ENCODE measurements at regions not wholly inside any gene's neighbourhood (a gene's known extent, or its start where the extent isn't known, plus 50 kb on each side); places are given as distances from the start of the nearest gene placed in this dataset.
"Not testable (repeated sequence)": the region's sequence is repeated elsewhere in the genome, so short reads cannot be mapped to it uniquely, and the experiment has no call there.

DNA sequence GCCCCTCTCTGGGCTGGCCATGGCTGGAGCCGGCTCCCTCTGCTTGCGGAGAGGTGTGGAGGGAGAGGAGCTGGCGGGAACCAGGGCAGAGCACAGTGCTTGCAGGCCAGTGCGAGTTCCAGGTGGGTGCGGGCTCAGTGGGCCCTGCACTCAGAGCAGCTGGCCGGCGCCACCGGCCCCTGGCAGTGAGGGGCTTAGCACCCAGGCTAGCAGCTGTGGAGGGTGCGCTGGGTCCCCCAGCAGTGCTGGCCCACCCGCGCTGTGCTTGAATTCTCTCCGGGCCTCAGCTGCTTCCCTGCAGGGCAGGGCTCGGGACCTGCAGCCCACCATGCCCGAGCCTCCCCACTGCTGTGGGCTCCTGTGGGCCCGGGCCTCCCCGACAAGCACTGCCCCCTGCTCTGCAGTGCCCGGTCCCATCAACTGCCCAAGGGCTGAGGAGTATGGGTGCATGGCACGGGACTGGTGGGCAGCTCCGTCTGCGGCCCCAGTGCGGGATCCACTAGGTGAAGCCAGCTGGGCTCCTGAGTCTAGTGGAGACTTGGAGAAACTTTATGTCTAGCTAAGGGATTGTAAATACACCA, 61.2 kb upstream of the AGR3 start:
- Histone ChIP-seq H3K79me2 (ENCODE audit: insufficient read depth, low read length) (no peaks in the 10 kb centered on the region), H4K20me1 (ENCODE audit: insufficient read depth, low read length) (no peaks in the 10 kb centered on the region), H3K4me1 (ENCODE audit: insufficient read depth, low read length, severe bottlenecking) (no peaks in the 10 kb centered on the region), H3K9me3 (ENCODE audit: low read length) (no peaks in the 10 kb centered on the region), H3K9me2 (ENCODE audit: low read depth, low read length) (no peaks in the 10 kb centered on the region), H3K27me3 (ENCODE audit: insufficient read depth, low read length) (no peaks in the 10 kb centered on the region), H3K4me3 (ENCODE audit: low read depth, low read length, poor library complexity, severe bottlenecking) (no peak overlapping the region), H3K36me3 (ENCODE audit: insufficient read depth, low read length) (no peaks in the 10 kb centered on the region), H3K27ac (ENCODE audit: low read depth, low read length, poor library complexity, severe bottlenecking) (no peak overlapping the region), H2AFZ (ENCODE audit: low read length) (no peak overlapping the region), H3K9ac (ENCODE audit: low read length) (no peak overlapping the region), H3F3A (ENCODE audit: insufficient read depth, low read length) (no peaks in the 10 kb centered on the region), H3K4me2 (ENCODE audit: low read length) (no peak overlapping the region)
- TF ChIP-seq, protein P1, sequence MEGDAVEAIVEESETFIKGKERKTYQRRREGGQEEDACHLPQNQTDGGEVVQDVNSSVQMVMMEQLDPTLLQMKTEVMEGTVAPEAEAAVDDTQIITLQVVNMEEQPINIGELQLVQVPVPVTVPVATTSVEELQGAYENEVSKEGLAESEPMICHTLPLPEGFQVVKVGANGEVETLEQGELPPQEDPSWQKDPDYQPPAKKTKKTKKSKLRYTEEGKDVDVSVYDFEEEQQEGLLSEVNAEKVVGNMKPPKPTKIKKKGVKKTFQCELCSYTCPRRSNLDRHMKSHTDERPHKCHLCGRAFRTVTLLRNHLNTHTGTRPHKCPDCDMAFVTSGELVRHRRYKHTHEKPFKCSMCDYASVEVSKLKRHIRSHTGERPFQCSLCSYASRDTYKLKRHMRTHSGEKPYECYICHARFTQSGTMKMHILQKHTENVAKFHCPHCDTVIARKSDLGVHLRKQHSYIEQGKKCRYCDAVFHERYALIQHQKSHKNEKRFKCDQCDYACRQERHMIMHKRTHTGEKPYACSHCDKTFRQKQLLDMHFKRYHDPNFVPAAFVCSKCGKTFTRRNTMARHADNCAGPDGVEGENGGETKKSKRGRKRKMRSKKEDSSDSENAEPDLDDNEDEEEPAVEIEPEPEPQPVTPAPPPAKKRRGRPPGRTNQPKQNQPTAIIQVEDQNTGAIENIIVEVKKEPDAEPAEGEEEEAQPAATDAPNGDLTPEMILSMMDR (IDR thresholded peaks at IDR 0.05; ENCODE audit: low read length) = no peak
- TF ChIP-seq EZH2 (IDR thresholded peaks at IDR 0.05; ENCODE audit: borderline replicate concordance, low read length) = no peak

GRCh38 chr7:16944936-16945335, 63.2 kb upstream of the AGR3 start:
- Histone ChIP-seq H3K4me3 (ENCODE audit: low read depth, low read length, poor library complexity, severe bottlenecking) (no peak overlapping the region), H3K9ac (ENCODE audit: low read length) (no peak overlapping the region), H3K27ac (ENCODE audit: low read depth, low read length, poor library complexity, severe bottlenecking) (no peak overlapping the region), H3K79me2 (ENCODE audit: insufficient read depth, low read length) (no peaks in the 10 kb centered on the region), H3K27me3 (ENCODE audit: insufficient read depth, low read length) (no peaks in the 10 kb centered on the region), H2AFZ (ENCODE audit: low read length) (no peak overlapping the region), H3K4me1 (ENCODE audit: insufficient read depth, low read length, severe bottlenecking) (no peaks in the 10 kb centered on the region), H3K9me2 (ENCODE audit: low read depth, low read length) (no peaks in the 10 kb centered on the region; the same call in 1 of the 2 replicates), H4K20me1 (ENCODE audit: insufficient read depth, low read length) (no peaks in the 10 kb centered on the region), H3K9me3 (ENCODE audit: low read length) (no peaks in the 10 kb centered on the region; the same call in 1 of the 2 replicates), H3F3A (ENCODE audit: insufficient read depth, low read length) (no peaks in the 10 kb centered on the region), H3K36me3 (ENCODE audit: insufficient read depth, low read length) (no peaks in the 10 kb centered on the region), H3K4me2 (ENCODE audit: low read length) (no peak overlapping the region)
- TF ChIP-seq EZH2 (IDR thresholded peaks at IDR 0.05; ENCODE audit: borderline replicate concordance, low read length) = no peak
- TF ChIP-seq, protein P1 (IDR thresholded peaks at IDR 0.05; ENCODE audit: low read length) = no peak

DNA sequence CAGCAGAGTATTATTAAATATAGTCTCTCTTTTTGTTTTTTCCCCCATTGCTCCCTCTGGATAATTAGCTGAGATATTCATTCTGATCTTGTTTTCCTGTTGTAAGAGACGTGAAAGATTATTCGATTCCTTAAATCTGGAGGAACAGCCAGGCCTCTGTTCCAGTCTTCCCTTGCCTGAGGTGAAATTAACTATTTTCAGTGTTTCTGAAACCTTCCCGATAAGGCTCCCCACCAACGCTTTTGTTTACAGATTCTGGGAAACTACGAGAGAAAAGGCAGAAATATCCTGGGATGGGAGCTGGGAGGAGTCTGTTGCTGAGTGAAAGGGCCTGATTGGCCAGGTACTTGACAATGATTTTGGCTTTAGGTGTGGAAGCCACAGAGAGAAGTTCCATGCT, 63.6 kb upstream of the AGR3 start:
- no peaks in the 10 kb centered on the region for H3K36me3 ChIP-seq (ENCODE audit: insufficient read depth, low read length)
- H3F3A ChIP-seq (ENCODE audit: insufficient read depth, low read length) = no peaks in the 10 kb centered on the region
- no peaks in the 10 kb centered on the region for H3K4me1 ChIP-seq (ENCODE audit: insufficient read depth, low read length, severe bottlenecking)
- H3K9me3 ChIP-seq (ENCODE audit: low read length) = no peaks in the 10 kb centered on the region; the same call in 1 of the 2 replicates
- TF ChIP-seq EZH2 (IDR thresholded peaks at IDR 0.05; ENCODE audit: borderline replicate concordance, low read length) = no peak
- TF ChIP-seq, protein P1 (IDR thresholded peaks at IDR 0.05; ENCODE audit: low read length) = no peak
- no peaks in the 10 kb centered on the region for H4K20me1 ChIP-seq (ENCODE audit: insufficient read depth, low read length)
- H2AFZ ChIP-seq (ENCODE audit: low read length) = no peak overlapping the region
- no peaks in the 10 kb centered on the region for H3K79me2 ChIP-seq (ENCODE audit: insufficient read depth, low read length)
- no peak overlapping the region for H3K4me2 ChIP-seq (ENCODE audit: low read length)
- no peaks in the 10 kb centered on the region; the same call in 1 of the 2 replicates for H3K9me2 ChIP-seq (ENCODE audit: low read depth, low read length)
- no peaks in the 10 kb centered on the region for H3K27me3 ChIP-seq (ENCODE audit: insufficient read depth, low read length)
- H3K4me3 ChIP-seq (ENCODE audit: low read depth, low read length, poor library complexity, severe bottlenecking) = no peak overlapping the region
- no peak overlapping the region for H3K27ac ChIP-seq (ENCODE audit: low read depth, low read length, poor library complexity, severe bottlenecking)
- H3K9ac ChIP-seq (ENCODE audit: low read length) = no peak overlapping the region

DNA sequence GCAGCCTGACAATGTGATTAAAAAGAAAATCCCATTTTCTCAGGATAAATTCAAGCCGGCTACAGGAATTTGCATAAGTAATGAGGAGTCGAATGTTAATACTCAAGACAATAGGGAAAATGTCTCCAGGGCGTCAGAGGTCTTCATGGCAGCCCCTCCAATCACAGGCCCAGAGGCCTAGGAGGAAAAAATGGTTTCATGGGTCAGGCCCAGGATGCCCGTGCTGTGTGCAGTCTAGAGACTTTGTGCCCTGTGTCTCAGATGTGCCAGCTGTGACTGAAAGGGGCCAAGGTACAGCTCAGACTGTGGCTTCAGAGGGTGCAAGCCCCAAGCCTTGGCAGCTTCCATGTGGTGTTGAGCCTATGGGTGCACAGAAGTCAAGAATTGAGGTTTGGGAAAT, 66.3 kb upstream of the AGR3 start:
- not testable (repeated sequence) for H2AFZ ChIP-seq (ENCODE audit: low read length); H3K27ac ChIP-seq (ENCODE audit: low read depth, low read length, poor library complexity, severe bottlenecking); H3K4me1 ChIP-seq (ENCODE audit: insufficient read depth, low read length, severe bottlenecking); H3K27me3 ChIP-seq (ENCODE audit: insufficient read depth, low read length); H3F3A ChIP-seq (ENCODE audit: insufficient read depth, low read length); H3K4me2 ChIP-seq (ENCODE audit: low read length); H3K79me2 ChIP-seq (ENCODE audit: insufficient read depth, low read length); H3K9ac ChIP-seq (ENCODE audit: low read length); H4K20me1 ChIP-seq (ENCODE audit: insufficient read depth, low read length); H3K9me3 ChIP-seq (ENCODE audit: low read length); H3K4me3 ChIP-seq (ENCODE audit: low read depth, low read length, poor library complexity, severe bottlenecking); H3K9me2 ChIP-seq (ENCODE audit: low read depth, low read length); H3K36me3 ChIP-seq (ENCODE audit: insufficient read depth, low read length)
